ENCODE measurements at regions not wholly inside any gene's neighbourhood (a gene's known extent, or its start where the extent isn't known, plus 50 kb on each side); places are given as distances from the start of the nearest gene placed in this dataset.

DNA sequence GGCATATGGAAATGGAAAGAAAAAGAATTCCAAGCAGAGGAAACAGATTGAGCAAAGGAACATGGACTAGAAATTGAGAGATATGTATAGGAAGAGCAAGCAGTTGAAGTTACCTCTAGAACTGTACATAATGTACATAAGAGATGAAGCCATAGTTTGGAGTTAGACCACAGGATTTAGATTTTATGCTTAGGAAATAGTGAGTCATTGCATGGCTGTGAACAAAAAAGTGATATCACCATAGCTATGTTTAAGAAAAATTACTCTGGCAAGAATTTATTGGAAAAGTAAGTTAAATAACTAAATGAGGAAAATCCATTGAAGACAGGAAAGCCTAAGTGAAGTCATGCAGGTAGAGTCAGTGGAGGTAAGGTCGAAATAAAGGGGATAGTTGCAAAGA, 99.4 kb upstream of the GALNT5 start:
- TF ChIP-seq, protein P1, sequence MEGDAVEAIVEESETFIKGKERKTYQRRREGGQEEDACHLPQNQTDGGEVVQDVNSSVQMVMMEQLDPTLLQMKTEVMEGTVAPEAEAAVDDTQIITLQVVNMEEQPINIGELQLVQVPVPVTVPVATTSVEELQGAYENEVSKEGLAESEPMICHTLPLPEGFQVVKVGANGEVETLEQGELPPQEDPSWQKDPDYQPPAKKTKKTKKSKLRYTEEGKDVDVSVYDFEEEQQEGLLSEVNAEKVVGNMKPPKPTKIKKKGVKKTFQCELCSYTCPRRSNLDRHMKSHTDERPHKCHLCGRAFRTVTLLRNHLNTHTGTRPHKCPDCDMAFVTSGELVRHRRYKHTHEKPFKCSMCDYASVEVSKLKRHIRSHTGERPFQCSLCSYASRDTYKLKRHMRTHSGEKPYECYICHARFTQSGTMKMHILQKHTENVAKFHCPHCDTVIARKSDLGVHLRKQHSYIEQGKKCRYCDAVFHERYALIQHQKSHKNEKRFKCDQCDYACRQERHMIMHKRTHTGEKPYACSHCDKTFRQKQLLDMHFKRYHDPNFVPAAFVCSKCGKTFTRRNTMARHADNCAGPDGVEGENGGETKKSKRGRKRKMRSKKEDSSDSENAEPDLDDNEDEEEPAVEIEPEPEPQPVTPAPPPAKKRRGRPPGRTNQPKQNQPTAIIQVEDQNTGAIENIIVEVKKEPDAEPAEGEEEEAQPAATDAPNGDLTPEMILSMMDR (IDR thresholded peaks at IDR 0.05; ENCODE audit: insufficient read depth, low read length, poor library complexity, severe bottlenecking), result no peak
- TF ChIP-seq EZH2phosphoT487 (conservative IDR thresholded peaks at IDR 0.05; ENCODE audit: low read length), result no peak

Data from SU-DHL-6 (cell line).